Keratinocyte (primary cell): ENCODE measurements at regions not wholly inside any gene's neighbourhood (a gene's known extent, or its start where the extent isn't known, plus 50 kb on each side); places are given as distances from the start of the nearest gene placed in this dataset.

ENCODE experiments used
- DNase-seq: peaks from one replicate; pipeline ENCODE4 v3.0.0-alpha.2; 2011; ENCODE audit warnings: low read depth, missing footprints, low spot score
- FAIRE-seq: peaks from 2 replicates; lab custom pipeline; 2011; peaks lifted over from hg19 to GRCh38; lab: Jason Lieb, UNC
- H2AFZ ChIP-seq: 2 replicates; pipeline ENCODE4 v1.6.0; 2012; ENCODE audit warnings: low read length, control low read depth, inconsistent platforms; ENCODE audit not compliant: control insufficient read depth
- H3K27ac ChIP-seq: 2 replicates; pipeline ENCODE4 v1.5.1; 2011; ENCODE audit warnings: low read length; ENCODE audit not compliant: control insufficient read depth, insufficient read depth
- H3K27me3 ChIP-seq: 3 replicates; pipeline ENCODE4 v1.6.0; 2011; ENCODE audit warnings: low read length; ENCODE audit not compliant: control insufficient read depth, insufficient read depth; ENCODE audit errors: extremely low read depth
- H3K36me3 ChIP-seq, 2 experiments: 2 replicates in 1 of 2; 3 replicates in 1 of 2; pipeline ENCODE4 v1.5.1; 2011; ENCODE audit warnings: low read length in 2 of 2, mild to moderate bottlenecking in 1 of 2; ENCODE audit not compliant: control insufficient read depth in 2 of 2, insufficient read depth in 2 of 2; ENCODE audit errors: extremely low read depth in 1 of 2
- H3K4me1 ChIP-seq: 3 replicates; pipeline ENCODE4 v1.5.1; 2011; ENCODE audit warnings: low read length; ENCODE audit not compliant: control insufficient read depth, insufficient read depth; ENCODE audit errors: extremely low read depth
- H3K4me2 ChIP-seq: 3 replicates; pipeline ENCODE4 v1.6.0; 2011; ENCODE audit warnings: low read depth, low read length; ENCODE audit not compliant: control insufficient read depth, insufficient read depth; ENCODE audit errors: extremely low read depth
- H3K4me3 ChIP-seq, 3 experiments: fragments of 200-600 bp in 1 of 3; sonication (generic) in 1 of 3; 2 replicates in 2 of 3; 3 replicates in 1 of 3; pipeline ENCODE4 v1.5.1; 2011 to 2016; ENCODE audit warnings: low read length in 3 of 3, mild to moderate bottlenecking in 3 of 3, control low read depth in 2 of 3, inconsistent platforms in 1 of 3, low read depth in 1 of 3, mixed read lengths in 1 of 3, mixed run types in 1 of 3, moderate library complexity in 1 of 3; ENCODE audit not compliant: control insufficient read depth in 2 of 3, insufficient read depth in 2 of 3; ENCODE audit errors: extremely low read depth in 1 of 3
- H3K79me2 ChIP-seq: 2 replicates; pipeline ENCODE4 v1.6.0; 2012; ENCODE audit warnings: low read length; ENCODE audit not compliant: control insufficient read depth, insufficient read depth
- H3K9ac ChIP-seq: 3 replicates; pipeline ENCODE4 v1.6.0; 2011; ENCODE audit warnings: low read length; ENCODE audit not compliant: control insufficient read depth, insufficient read depth; ENCODE audit errors: extremely low read depth
- H3K9me1 ChIP-seq: 3 replicates; pipeline ENCODE4 v1.6.0; 2011; ENCODE audit warnings: low read length; ENCODE audit not compliant: control insufficient read depth, insufficient read depth; ENCODE audit errors: extremely low read depth
- H3K9me3 ChIP-seq: 2 replicates; pipeline ENCODE4 v1.5.1; 2012; ENCODE audit warnings: low read depth, low read length; ENCODE audit not compliant: control insufficient read depth
- H4K20me1 ChIP-seq: 3 replicates; pipeline ENCODE4 v1.6.0; 2011; ENCODE audit warnings: low read length; ENCODE audit not compliant: control insufficient read depth, insufficient read depth; ENCODE audit errors: extremely low read depth
- EZH2 ChIP-seq: IDR thresholded peaks from one replicate; pipeline ENCODE4 v1.6.1; 2012; ENCODE audit warnings: inconsistent platforms, mild to moderate bottlenecking, low read length, moderate library complexity
- dilution Hi-C: fragments of 300-500 bp; cut with MboI; formaldehyde crosslinking; loops from one replicate; pipeline ENCODE4 v1.7.0; 2020; ENCODE audit warnings: low sequenced_read_pairs; ENCODE audit not compliant: extremely low pct_ligation_motif_present
- TF ChIP-seq, protein P1 (sequence below), 3 experiments: IDR thresholded peaks in 1 of 3; conservative IDR thresholded peaks in 1 of 3; optimal IDR thresholded peaks in 1 of 3; 2 replicates in 2 of 3; 3 replicates in 1 of 3; pipeline versions ENCODE3 to v1.5.1; 2011; ENCODE audit warnings: low read length in 3 of 3, mild to moderate bottlenecking in 3 of 3, moderate library complexity in 2 of 3, control low read depth in 1 of 3, inconsistent platforms in 1 of 3; ENCODE audit not compliant: insufficient read depth in 2 of 3; ENCODE audit errors: extremely low read depth in 1 of 3

DNA sequence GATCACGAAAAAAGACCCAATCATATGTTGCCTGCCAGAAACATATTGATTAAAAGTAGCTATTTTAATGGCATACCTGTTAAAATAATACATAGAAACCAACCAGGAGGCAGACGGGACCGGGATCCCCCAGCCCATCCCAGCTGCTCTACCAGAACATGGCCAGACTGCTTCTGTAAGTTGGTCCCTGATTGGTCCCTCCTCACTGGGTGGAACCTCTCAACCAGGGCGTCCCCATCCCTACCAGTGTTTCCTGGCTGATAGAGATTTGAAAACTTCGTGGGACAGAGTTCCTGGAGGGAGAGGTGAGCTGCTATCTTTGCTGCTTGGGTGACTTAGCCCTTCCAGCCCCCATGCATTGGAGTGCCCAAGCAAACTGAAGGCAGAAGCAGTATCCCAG, 256.2 kb downstream of the TRAM1L1 start:
- dilution Hi-C loops: no loop called here
- no peaks in the 10 kb centered on the region for H3K9me1 ChIP-seq
- FAIRE-seq: no peak

GRCh38 chr4:116824172-116824571, 261.2 kb downstream of the TRAM1L1 start:
- DNase-seq (no peak), FAIRE-seq (no peak)
- Histone ChIP-seq H3K4me2 (no peak overlapping the region), H3K79me2 (no peaks in the 10 kb centered on the region), H2AFZ (no peak overlapping the region), H4K20me1 (no peaks in the 10 kb centered on the region), H3K4me1 (no peaks in the 10 kb centered on the region), H3K9me1 (no peaks in the 10 kb centered on the region), H3K4me3 (no peak overlapping the region), H3K36me3 (no peaks in the 10 kb centered on the region), H3K9me3 (no peaks in the 10 kb centered on the region), H3K27me3 (no peaks in the 10 kb centered on the region), H3K27ac (no peak overlapping the region), H3K9ac (no peak overlapping the region)
- no peak for TF ChIP-seq EZH2
- TF ChIP-seq, protein P1, sequence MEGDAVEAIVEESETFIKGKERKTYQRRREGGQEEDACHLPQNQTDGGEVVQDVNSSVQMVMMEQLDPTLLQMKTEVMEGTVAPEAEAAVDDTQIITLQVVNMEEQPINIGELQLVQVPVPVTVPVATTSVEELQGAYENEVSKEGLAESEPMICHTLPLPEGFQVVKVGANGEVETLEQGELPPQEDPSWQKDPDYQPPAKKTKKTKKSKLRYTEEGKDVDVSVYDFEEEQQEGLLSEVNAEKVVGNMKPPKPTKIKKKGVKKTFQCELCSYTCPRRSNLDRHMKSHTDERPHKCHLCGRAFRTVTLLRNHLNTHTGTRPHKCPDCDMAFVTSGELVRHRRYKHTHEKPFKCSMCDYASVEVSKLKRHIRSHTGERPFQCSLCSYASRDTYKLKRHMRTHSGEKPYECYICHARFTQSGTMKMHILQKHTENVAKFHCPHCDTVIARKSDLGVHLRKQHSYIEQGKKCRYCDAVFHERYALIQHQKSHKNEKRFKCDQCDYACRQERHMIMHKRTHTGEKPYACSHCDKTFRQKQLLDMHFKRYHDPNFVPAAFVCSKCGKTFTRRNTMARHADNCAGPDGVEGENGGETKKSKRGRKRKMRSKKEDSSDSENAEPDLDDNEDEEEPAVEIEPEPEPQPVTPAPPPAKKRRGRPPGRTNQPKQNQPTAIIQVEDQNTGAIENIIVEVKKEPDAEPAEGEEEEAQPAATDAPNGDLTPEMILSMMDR (optimal IDR thresholded peaks at IDR 0.05 in 1 of 3, IDR thresholded peaks at IDR 0.05 in 1 of 3, conservative IDR thresholded peaks at IDR 0.05 in 1 of 3; ENCODE audit: extremely low read depth in 1 of 3, insufficient read depth in 2 of 3, low read length in 3 of 3): no peak
- dilution Hi-C loops: no loop called here

More for the DNA sequence above, 256.2 kb downstream of the TRAM1L1 start:
- H3K9me3 ChIP-seq: no peaks in the 10 kb centered on the region
- H3K79me2 ChIP-seq: no peaks in the 10 kb centered on the region
- no peak for DNase-seq
- no peak overlapping the region for H2AFZ ChIP-seq
- H3K4me1 ChIP-seq: no peaks in the 10 kb centered on the region
- no peak overlapping the region for H3K9ac ChIP-seq
- H3K27ac ChIP-seq: no peak overlapping the region
- H3K36me3 ChIP-seq: no peaks in the 10 kb centered on the region
- no peak overlapping the region for H3K4me3 ChIP-seq
- no peak overlapping the region for H3K4me2 ChIP-seq
- no peaks in the 10 kb centered on the region for H3K27me3 ChIP-seq
- TF ChIP-seq, protein P1 (optimal IDR thresholded peaks at IDR 0.05 in 1 of 3, IDR thresholded peaks at IDR 0.05 in 1 of 3, conservative IDR thresholded peaks at IDR 0.05 in 1 of 3; ENCODE audit: extremely low read depth in 1 of 3, insufficient read depth in 2 of 3, low read length in 3 of 3): no peak
- TF ChIP-seq EZH2: no peak
- H4K20me1 ChIP-seq: no peaks in the 10 kb centered on the region
